GM19240 (cell line): ENCODE measurements at regions not wholly inside any gene's neighbourhood (a gene's known extent, or its start where the extent isn't known, plus 50 kb on each side); places are given as distances from the start of the nearest gene placed in this dataset.

Experiments
- DNase-seq: peaks from one replicate; pipeline ENCODE4 v3.0.0; 2011; ENCODE audit warnings: low spot score; ENCODE audit not compliant: insufficient read length

- no peak for DNase-seq
These were observed 338.7 kb downstream of the CDH2 start for GRCh38 chr18:27838225-27838624.

GRCh38 chr18:27826101-27826500 is 350.8 kb downstream of the CDH2 start:
- no peak for DNase-seq

- DNase-seq: no peak
These were observed 351.2 kb downstream of the CDH2 start for GRCh38 chr18:27825689-27826088.

GRCh38 chr18:27824841-27825681 is 351.9 kb downstream of the CDH2 start:
- DNase-seq: no peak

- no peak for DNase-seq
These were observed 352.7 kb downstream of the CDH2 start for GRCh38 chr18:27824275-27824674.

GRCh38 chr18:27823053-27823452 is 353.9 kb downstream of the CDH2 start:
- no peak for DNase-seq

- DNase-seq: no peak
These were observed 368.2 kb downstream of the CDH2 start for GRCh38 chr18:27808683-27809082.

GRCh38 chr18:27803957-27804356 is 373.0 kb downstream of the CDH2 start:
- DNase-seq: no peak

- DNase-seq: no peak
These were observed 379.4 kb downstream of the CDH2 start for GRCh38 chr18:27797484-27797883.

GRCh38 chr18:27794181-27794926 is 382.6 kb downstream of the CDH2 start:
- no peak for DNase-seq

GRCh38 chr18:27793013-27793785 is 383.7 kb downstream of the CDH2 start:
- no peak for DNase-seq

GRCh38 chr18:27789406-27789805 is 387.5 kb downstream of the CDH2 start:
- no peak for DNase-seq

- DNase-seq: no peak
These were observed 389.4 kb downstream of the CDH2 start for GRCh38 chr18:27787547-27787946.

- DNase-seq: no peak
These were observed 391.0 kb downstream of the CDH2 start for GRCh38 chr18:27785815-27786471.

GRCh38 chr18:27780061-27780745 is 396.7 kb downstream of the CDH2 start:
- no peak for DNase-seq

- no peak for DNase-seq
These were observed 398.0 kb downstream of the CDH2 start for GRCh38 chr18:27778925-27779324.

- DNase-seq: no peak
These were observed 398.5 kb downstream of the CDH2 start for GRCh38 chr18:27778441-27778840.

GRCh38 chr18:27772081-27772480 is 404.8 kb downstream of the CDH2 start:
- no peak for DNase-seq

- DNase-seq: no peak
These were observed 405.4 kb downstream of the CDH2 start for GRCh38 chr18:27771571-27771970.

- DNase-seq: no peak
These were observed 407.8 kb downstream of the CDH2 start for GRCh38 chr18:27769152-27769551.

GRCh38 chr18:27763936-27764335 is 413.0 kb downstream of the CDH2 start:
- DNase-seq: no peak
